PC-3 (cell line): ENCODE measurements at regions not wholly inside any gene's neighbourhood (a gene's known extent, or its start where the extent isn't known, plus 50 kb on each side); places are given as distances from the start of the nearest gene placed in this dataset.

Experiments used
- ATAC-seq: fragments of 200-7000 bp; cut with Tn5 transposase; 2 replicates; pipeline ENCODE4 v1.9.1; 2020; ENCODE audit warnings: mild to moderate bottlenecking, moderate library complexity
- BruUV-seq: library from RNA; stranded (reverse); fragments of 400-500 nt; replicated peaks from 2 replicates; lab custom pipeline; 2021; lab: Mats Ljungman, UMichigan
- CTCF ChIA-PET: fragments of 300-600 bp; sonication (Branson Sonifier 250); formaldehyde crosslinking; loops from one replicate; lab custom pipeline; 2022; ENCODE audit warnings: antibody characterized with exemption; lab: Charles Lee
- POLR2A ChIA-PET: fragments of 300-600 bp; sonication (Branson Sonifier 250); formaldehyde crosslinking; loops from one replicate; lab custom pipeline; 2022; ENCODE audit warnings: antibody characterized with exemption; ENCODE audit not compliant: unreplicated experiment; lab: Charles Lee
- DNase-seq: peaks from one replicate; pipeline ENCODE4 v3.0.0-alpha.2; 2015
- H2AFZ ChIP-seq: fragments of 300-600 bp; sonication (generic); 2 replicates; pipeline ENCODE4 v1.6.0; 2016; ENCODE audit warnings: antibody characterized with exemption, low read length
- H3F3A ChIP-seq: fragments of 300-600 bp; sonication (generic); one replicate; pipeline ENCODE4 v1.6.0; 2017; ENCODE audit warnings: antibody characterized with exemption, low read length, control low read depth, mild to moderate bottlenecking; ENCODE audit not compliant: unreplicated experiment
- H3K27ac ChIP-seq: fragments of 300-600 bp; sonication (generic); 2 replicates; pipeline ENCODE4 v1.5.1; 2016; ENCODE audit warnings: mild to moderate bottlenecking, low read length
- H3K27me3 ChIP-seq: fragments of 300-600 bp; sonication (generic); 2 replicates; pipeline ENCODE4 v1.6.1; 2016; ENCODE audit warnings: low read length, mixed read lengths
- H3K36me3 ChIP-seq: fragments of 300-600 bp; sonication (generic); 2 replicates; pipeline ENCODE4 v1.6.1; 2016; ENCODE audit warnings: low read depth, mixed run types, low read length, mixed read lengths
- H3K4me1 ChIP-seq: fragments of 300-600 bp; sonication (generic); 2 replicates; pipeline ENCODE4 v1.5.1; 2016; ENCODE audit warnings: low read length; ENCODE audit not compliant: insufficient read depth
- H3K4me2 ChIP-seq: fragments of 300-600 bp; sonication (generic); 2 replicates; pipeline ENCODE4 v1.6.0; 2016; ENCODE audit warnings: low read length
- H3K4me3 ChIP-seq: fragments of 300-600 bp; sonication (generic); 2 replicates; pipeline ENCODE4 v1.5.1; 2016; ENCODE audit warnings: mild to moderate bottlenecking, low read length, mixed read lengths
- H3K79me2 ChIP-seq: fragments of 300-600 bp; sonication (generic); 2 replicates; pipeline ENCODE4 v1.6.1; 2017; ENCODE audit warnings: low read length, mixed read lengths
- H3K9ac ChIP-seq: fragments of 300-600 bp; sonication (generic); 2 replicates; pipeline ENCODE4 v1.6.0; 2016; ENCODE audit warnings: mild to moderate bottlenecking, low read length
- H3K9me2 ChIP-seq: fragments of 300-600 bp; sonication (generic); replicated peaks from 2 replicates; pipeline ENCODE4 v1.6.1; 2016; ENCODE audit warnings: mixed run types, low read length, mixed read lengths
- H3K9me3 ChIP-seq: fragments of 300-600 bp; sonication (generic); 2 replicates; pipeline ENCODE4 v1.6.1; 2016; ENCODE audit warnings: low read length, mixed read lengths
- H4K20me1 ChIP-seq: fragments of 300-600 bp; sonication (generic); 2 replicates; pipeline ENCODE4 v1.6.1; 2016; ENCODE audit warnings: low read length, mixed read lengths
- EZH2 ChIP-seq: fragments of 300-600 bp; sonication (generic); IDR thresholded peaks from one replicate; pipeline ENCODE4 v1.6.1; 2017; ENCODE audit warnings: antibody characterized with exemption, mild to moderate bottlenecking, low read length; ENCODE audit not compliant: unreplicated experiment
- EZH2phosphoT487 ChIP-seq: fragments of 300-600 bp; sonication (generic); IDR thresholded peaks from 2 replicates; pipeline ENCODE4 v1.6.1; 2018; ENCODE audit warnings: mild to moderate bottlenecking, antibody characterized with exemption, low read length, borderline replicate concordance
- intact Hi-C: fragments of 100-400 bp; cut with micrococcal nuclease; formaldehyde crosslinking; loops from 2 replicates; pipeline ENCODE4 v1.9.0; 2023
- TF ChIP-seq, protein P1 (sequence below): fragments of 300-600 bp; sonication (generic); conservative IDR thresholded peaks from 2 replicates; pipeline ENCODE4 v1.5.1; 2017; ENCODE audit warnings: antibody characterized with exemption, low read depth, mild to moderate bottlenecking, low read length

GRCh38 chr10:110426294-110427181, 71.2 kb upstream of the DUSP5 start:
- H3K27ac ChIP-seq, result peak overlapping the region; percentile 42

DNA sequence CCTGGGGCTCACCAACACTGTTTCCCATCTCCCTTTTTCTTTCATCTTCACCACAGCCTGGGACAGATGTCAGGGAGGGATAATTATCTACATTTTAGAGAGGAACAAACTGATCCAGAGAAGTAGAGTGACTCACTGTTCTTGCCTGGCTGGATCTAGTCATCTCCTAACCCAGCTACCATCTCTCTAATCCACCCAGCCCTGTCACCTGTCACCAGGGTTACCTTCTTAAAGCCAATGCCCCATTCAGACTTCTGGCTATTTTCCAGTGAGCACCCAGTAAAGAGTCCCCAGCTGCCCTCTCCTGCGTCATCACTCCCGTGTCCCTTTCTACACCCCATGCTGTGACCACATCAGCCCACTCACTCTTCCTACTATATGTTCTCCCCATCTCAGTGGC, 68.4 kb upstream of the DUSP5 start:
- no TSS peak for BruUV-seq
- no peak overlapping the region for H3K4me3 ChIP-seq
- H3K4me2 ChIP-seq, result no peak overlapping the region
- H2AFZ ChIP-seq, result no peak overlapping the region
- no peaks in the 10 kb centered on the region for H4K20me1 ChIP-seq
- H3K9me2 ChIP-seq, result no peaks in the 10 kb centered on the region
- H3K27ac ChIP-seq, result no peak overlapping the region
- H3K27me3 ChIP-seq, result no peaks in the 10 kb centered on the region
- no peaks in the 10 kb centered on the region for H3K36me3 ChIP-seq
- ChIA-PET CTCF (no interaction called here), POLR2A (no interaction called here)
- no peak overlapping the region for H3K9ac ChIP-seq
- no peaks in the 10 kb centered on the region for H3K9me3 ChIP-seq
- H3F3A ChIP-seq, result no peaks in the 10 kb centered on the region
- no peaks in the 10 kb centered on the region for H3K79me2 ChIP-seq
- intact Hi-C loops, result no loop called here
- H3K4me1 ChIP-seq, result peaks cover 15% of the 10 kb centered on the region
- no peak for TF ChIP-seq EZH2phosphoT487
- TF ChIP-seq, protein P1, sequence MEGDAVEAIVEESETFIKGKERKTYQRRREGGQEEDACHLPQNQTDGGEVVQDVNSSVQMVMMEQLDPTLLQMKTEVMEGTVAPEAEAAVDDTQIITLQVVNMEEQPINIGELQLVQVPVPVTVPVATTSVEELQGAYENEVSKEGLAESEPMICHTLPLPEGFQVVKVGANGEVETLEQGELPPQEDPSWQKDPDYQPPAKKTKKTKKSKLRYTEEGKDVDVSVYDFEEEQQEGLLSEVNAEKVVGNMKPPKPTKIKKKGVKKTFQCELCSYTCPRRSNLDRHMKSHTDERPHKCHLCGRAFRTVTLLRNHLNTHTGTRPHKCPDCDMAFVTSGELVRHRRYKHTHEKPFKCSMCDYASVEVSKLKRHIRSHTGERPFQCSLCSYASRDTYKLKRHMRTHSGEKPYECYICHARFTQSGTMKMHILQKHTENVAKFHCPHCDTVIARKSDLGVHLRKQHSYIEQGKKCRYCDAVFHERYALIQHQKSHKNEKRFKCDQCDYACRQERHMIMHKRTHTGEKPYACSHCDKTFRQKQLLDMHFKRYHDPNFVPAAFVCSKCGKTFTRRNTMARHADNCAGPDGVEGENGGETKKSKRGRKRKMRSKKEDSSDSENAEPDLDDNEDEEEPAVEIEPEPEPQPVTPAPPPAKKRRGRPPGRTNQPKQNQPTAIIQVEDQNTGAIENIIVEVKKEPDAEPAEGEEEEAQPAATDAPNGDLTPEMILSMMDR, result no peak
- DNase-seq (peak; percentile 31), ATAC-seq (peak; percentile 55)

More at GRCh38 chr10:110426294-110427181, 71.2 kb upstream of the DUSP5 start:
- Histone ChIP-seq H2AFZ (no peak overlapping the region), H3K27me3 (no peaks in the 10 kb centered on the region), H3K36me3 (no peaks in the 10 kb centered on the region), H3K9me2 (no peaks in the 10 kb centered on the region), H3K4me3 (no peak overlapping the region), H3K9me3 (no peaks in the 10 kb centered on the region), H4K20me1 (no peaks in the 10 kb centered on the region), H3F3A (no peaks in the 10 kb centered on the region), H3K79me2 (no peaks in the 10 kb centered on the region), H3K4me2 (no peak overlapping the region), H3K4me1 (peaks cover 15% of the 10 kb centered on the region), H3K9ac (no peak overlapping the region)
- TF ChIP-seq, protein P1, result no peak
- TF ChIP-seq EZH2phosphoT487 (no peak), EZH2 (no peak)
- ChIA-PET POLR2A (no interaction called here), CTCF (no interaction called here)
- no peak for ATAC-seq
- no TSS peak for BruUV-seq
- intact Hi-C loops, result no loop called here
- no peak for DNase-seq
